ENCODE measurements at regions not wholly inside any gene's neighbourhood (a gene's known extent, or its start where the extent isn't known, plus 50 kb on each side); places are given as distances from the start of the nearest gene placed in this dataset.

- no peaks in the 10 kb centered on the region for H3K79me2 ChIP-seq (ENCODE audit: insufficient read depth, low read length)
- no peaks in the 10 kb centered on the region for H3F3A ChIP-seq (ENCODE audit: insufficient read depth)
- H3K9me2 ChIP-seq (replicated peaks; ENCODE audit: insufficient read depth, low read length), result no peaks in the 10 kb centered on the region
- peak overlapping the region; percentile 44 for H3K4me3 ChIP-seq (ENCODE audit: insufficient read depth, low read length, poor library complexity, severe bottlenecking)
- no peaks in the 10 kb centered on the region for H3K9me3 ChIP-seq (ENCODE audit: insufficient read depth, low read length)
- H2AFZ ChIP-seq (ENCODE audit: low read depth, low read length, severe bottlenecking), result peak overlapping the region; percentile 3
- TF ChIP-seq CTCF (IDR thresholded peaks at IDR 0.05; ENCODE audit: insufficient read depth, low read length, poor library complexity, severe bottlenecking) (no peak), EZH2phosphoT487 (conservative IDR thresholded peaks at IDR 0.05; ENCODE audit: low read length) (no peak)
- peak overlapping the region; percentile 26 for H3K9ac ChIP-seq (ENCODE audit: low read length)
- no peaks in the 10 kb centered on the region for H3K36me3 ChIP-seq (ENCODE audit: low read length)
- no peaks in the 10 kb centered on the region for H3K27me3 ChIP-seq (ENCODE audit: low read length)
- H3K4me2 ChIP-seq (ENCODE audit: low read depth, low read length, poor library complexity, severe bottlenecking), result peak overlapping the region; percentile 65
- H4K20me1 ChIP-seq (ENCODE audit: low read depth, low read length), result no peaks in the 10 kb centered on the region
- H3K27ac ChIP-seq (ENCODE audit: low read depth, low read length), result no peak overlapping the region
These were observed 133.0 kb downstream of the GPX5 start for GRCh38 chr6:28658475-28659249.

- Histone ChIP-seq H3K79me2 (ENCODE audit: insufficient read depth, low read length) (no peaks in the 10 kb centered on the region), H2AFZ (ENCODE audit: low read depth, low read length, severe bottlenecking) (no peak overlapping the region), H3K9me3 (ENCODE audit: insufficient read depth, low read length) (no peaks in the 10 kb centered on the region), H3K27me3 (ENCODE audit: low read length) (no peaks in the 10 kb centered on the region), H3K9me2 (replicated peaks; ENCODE audit: insufficient read depth, low read length) (no peaks in the 10 kb centered on the region), H3K36me3 (ENCODE audit: low read length) (no peaks in the 10 kb centered on the region), H3F3A (ENCODE audit: insufficient read depth) (no peaks in the 10 kb centered on the region), H3K4me2 (ENCODE audit: low read depth, low read length, poor library complexity, severe bottlenecking) (no peak overlapping the region), H3K4me3 (ENCODE audit: insufficient read depth, low read length, poor library complexity, severe bottlenecking) (no peak overlapping the region), H3K27ac (ENCODE audit: low read depth, low read length) (no peak overlapping the region), H4K20me1 (ENCODE audit: low read depth, low read length) (no peaks in the 10 kb centered on the region), H3K9ac (ENCODE audit: low read length) (no peak overlapping the region)
- TF ChIP-seq EZH2phosphoT487 (conservative IDR thresholded peaks at IDR 0.05; ENCODE audit: low read length) (no peak), CTCF (IDR thresholded peaks at IDR 0.05; ENCODE audit: insufficient read depth, low read length, poor library complexity, severe bottlenecking) (no peak)
These were observed 133.5 kb downstream of the GPX5 start for GRCh38 chr6:28659250-28659566.

GRCh38 chr6:28661097-28661713 is 135.5 kb downstream of the GPX5 start:
- Histone ChIP-seq H3K27ac (ENCODE audit: low read depth, low read length) (no peak overlapping the region), H3F3A (ENCODE audit: insufficient read depth) (no peaks in the 10 kb centered on the region), H3K79me2 (ENCODE audit: insufficient read depth, low read length) (no peaks in the 10 kb centered on the region), H3K9ac (ENCODE audit: low read length) (no peak overlapping the region), H3K4me3 (ENCODE audit: insufficient read depth, low read length, poor library complexity, severe bottlenecking) (no peak overlapping the region), H3K4me2 (ENCODE audit: low read depth, low read length, poor library complexity, severe bottlenecking) (no peak overlapping the region), H3K9me3 (ENCODE audit: insufficient read depth, low read length) (no peaks in the 10 kb centered on the region), H4K20me1 (ENCODE audit: low read depth, low read length) (no peaks in the 10 kb centered on the region), H3K9me2 (replicated peaks; ENCODE audit: insufficient read depth, low read length) (no peaks in the 10 kb centered on the region), H3K27me3 (ENCODE audit: low read length) (no peaks in the 10 kb centered on the region), H3K36me3 (ENCODE audit: low read length) (no peaks in the 10 kb centered on the region), H2AFZ (ENCODE audit: low read depth, low read length, severe bottlenecking) (no peak overlapping the region)
- TF ChIP-seq CTCF (IDR thresholded peaks at IDR 0.05; ENCODE audit: insufficient read depth, low read length, poor library complexity, severe bottlenecking), result no peak
- no peak for TF ChIP-seq EZH2phosphoT487 (conservative IDR thresholded peaks at IDR 0.05; ENCODE audit: low read length)
